ENCODE measurements at regions not wholly inside any gene's neighbourhood (a gene's known extent, or its start where the extent isn't known, plus 50 kb on each side); places are given as distances from the start of the nearest gene placed in this dataset.

GRCh38 chr1:171420810-171421209, 64.5 kb upstream of the PRRC2C start:
- TF ChIP-seq TEAD4 (IDR thresholded peaks at IDR 0.05; ENCODE audit: low read depth, low read length): no peak
- no peak for TF ChIP-seq HDAC2 (IDR thresholded peaks at IDR 0.05; ENCODE audit: borderline replicate concordance in 1 of 2, low read depth in 2 of 2, low read length in 2 of 2)
- peak; percentile 86 for TF ChIP-seq JUND (IDR thresholded peaks at IDR 0.05; ENCODE audit: low read length)
- no peak for TF ChIP-seq POLR2A (IDR thresholded peaks at IDR 0.05; ENCODE audit: control extremely low read depth in 1 of 2, low read depth in 2 of 2, low read length in 2 of 2)
- no peak for TF ChIP-seq CTCF (IDR thresholded peaks at IDR 0.05; ENCODE audit: control extremely low read depth in 1 of 3, insufficient read depth in 1 of 3, low read depth in 1 of 3, low read length in 3 of 3)
- TF ChIP-seq ZNF274 (IDR thresholded peaks at IDR 0.05; ENCODE audit: borderline replicate concordance, extremely low read depth, low read length): no peak
- TF ChIP-seq RAD21 (IDR thresholded peaks at IDR 0.05 in 1 of 2, conservative IDR thresholded peaks at IDR 0.05 in 1 of 2; ENCODE audit: low read depth in 2 of 2, low read length in 2 of 2): no peak
- no peak for TF ChIP-seq POLR2AphosphoS5 (IDR thresholded peaks at IDR 0.05; ENCODE audit: low read depth, low read length)
- TF ChIP-seq NRF1 (IDR thresholded peaks at IDR 0.05; ENCODE audit: low read depth, low read length): no peak
- TF ChIP-seq SP2 (IDR thresholded peaks at IDR 0.05; ENCODE audit: low read length): no peak

Data from H1 (cell line).